IMR-90 (cell line): ENCODE measurements at regions not wholly inside any gene's neighbourhood (a gene's known extent, or its start where the extent isn't known, plus 50 kb on each side); places are given as distances from the start of the nearest gene placed in this dataset.

Experiments
- ATAC-seq: fragments of 200-7000 bp; cut with Tn5 transposase; 2 replicates; pipeline ENCODE4 v1.9.1; 2020; ENCODE audit warnings: low read depth, mild to moderate bottlenecking, moderate library complexity
- BruUV-seq: library from RNA; stranded (reverse); fragments of 400-500 nt; replicated peaks from 2 replicates; lab custom pipeline; 2021; lab: Mats Ljungman, UMichigan
- CTCF ChIA-PET: fragments of 300-600 bp; formaldehyde crosslinking; extraction: SDS; loops from one replicate; lab custom pipeline; 2021; ENCODE audit warnings: antibody characterized with exemption; lab: Yijun Ruan, JAX
- POLR2A ChIA-PET: fragments of 300-600 bp; sonication (Branson Sonifier 250); formaldehyde crosslinking; loops from one replicate; lab custom pipeline; 2022; ENCODE audit warnings: antibody characterized with exemption; ENCODE audit not compliant: unreplicated experiment; lab: Charles Lee
- DNase-seq: peaks from one replicate; pipeline ENCODE4 v3.0.0; 2013
- H2AFZ ChIP-seq: replicated peaks from 2 replicates; pipeline ENCODE3; 2013; ENCODE audit warnings: low read length, mild to moderate bottlenecking; ENCODE audit not compliant: poor library complexity
- H2AK5ac ChIP-seq: 2 replicates; pipeline ENCODE4 v1.6.1; 2013; ENCODE audit warnings: low read depth, low read length, inconsistent platforms
- H2AK9ac ChIP-seq: replicated peaks from 2 replicates; pipeline ENCODE3; 2013; ENCODE audit warnings: mild to moderate bottlenecking, low read depth, low read length, moderate library complexity; ENCODE audit not compliant: poor library complexity
- H2BK120ac ChIP-seq: 2 replicates; pipeline ENCODE4 v1.6.1; 2013; ENCODE audit warnings: low read depth, low read length, inconsistent platforms
- H2BK15ac ChIP-seq: 3 replicates; pipeline ENCODE4 v1.6.1; 2013; ENCODE audit warnings: low read depth, low read length, inconsistent platforms
- H2BK20ac ChIP-seq: 2 replicates; pipeline ENCODE4 v1.6.1; 2013; ENCODE audit warnings: low read depth, mild to moderate bottlenecking, inconsistent platforms, low read length, moderate library complexity
- H2BK5ac ChIP-seq: 2 replicates; pipeline ENCODE4 v1.6.1; 2013; ENCODE audit warnings: mild to moderate bottlenecking, low read depth, low read length, inconsistent platforms; ENCODE audit not compliant: poor library complexity, severe bottlenecking
- H3K14ac ChIP-seq: replicated peaks from 2 replicates; pipeline ENCODE4 v1.6.1; 2013; ENCODE audit warnings: low read depth, low read length, inconsistent platforms
- H3K18ac ChIP-seq: 2 replicates; pipeline ENCODE4 v1.6.1; 2013; ENCODE audit warnings: low read depth, low read length, control low read depth
- H3K23ac ChIP-seq: 2 replicates; pipeline ENCODE4 v1.6.1; 2013; ENCODE audit warnings: low read depth, low read length, inconsistent platforms
- H3K27ac ChIP-seq: 2 replicates; pipeline ENCODE4 v1.5.1; 2013; ENCODE audit warnings: mild to moderate bottlenecking, control low read depth, low read length; ENCODE audit not compliant: insufficient read depth
- H3K27me3 ChIP-seq: 2 replicates; pipeline ENCODE4 v1.6.1; 2013; ENCODE audit warnings: low read length; ENCODE audit not compliant: control insufficient read depth, insufficient read depth
- H3K36me3 ChIP-seq: 2 replicates; pipeline ENCODE4 v1.6.1; 2013; ENCODE audit warnings: low read length, mixed read lengths; ENCODE audit not compliant: control insufficient read depth, insufficient read depth
- H3K4ac ChIP-seq: 2 replicates; pipeline ENCODE4 v1.6.1; 2013; ENCODE audit warnings: low read depth, low read length, inconsistent platforms
- H3K4me1 ChIP-seq: 2 replicates; pipeline ENCODE4 v1.6.1; 2013; ENCODE audit warnings: low read length, mixed read lengths; ENCODE audit not compliant: control insufficient read depth, insufficient read depth
- H3K4me2 ChIP-seq: 2 replicates; pipeline ENCODE4 v1.6.1; 2013; ENCODE audit warnings: low read depth, mild to moderate bottlenecking, control low read depth, low read length, moderate library complexity
- H3K4me3 ChIP-seq: 2 replicates; pipeline ENCODE4 v1.5.1; 2013; ENCODE audit warnings: low read depth, mild to moderate bottlenecking, control low read depth, low read length, moderate library complexity; ENCODE audit not compliant: insufficient read depth
- H3K56ac ChIP-seq: 2 replicates; pipeline ENCODE4 v1.6.1; 2013; ENCODE audit warnings: low read length, inconsistent platforms; ENCODE audit not compliant: insufficient read depth; ENCODE audit errors: extremely low read depth
- H3K79me1 ChIP-seq, 2 experiments: 2 replicates each; pipeline ENCODE4 v1.6.1; 2013; ENCODE audit warnings: low read length in 2 of 2, inconsistent platforms in 1 of 2, low read depth in 1 of 2
- H3K9ac ChIP-seq: 2 replicates; pipeline ENCODE4 v1.6.1; 2013; ENCODE audit warnings: low read depth, low read length, control low read depth
- H3K9me1 ChIP-seq: 2 replicates; pipeline ENCODE4 v1.6.1; 2013; ENCODE audit warnings: low read length, inconsistent platforms; ENCODE audit not compliant: insufficient read depth
- H3K9me3 ChIP-seq: 2 replicates; pipeline ENCODE4 v1.6.1; 2013; ENCODE audit warnings: low read length; ENCODE audit not compliant: control insufficient read depth, insufficient read depth
- H4K20me1 ChIP-seq: 2 replicates; pipeline ENCODE4 v1.6.1; 2013; ENCODE audit warnings: low read length, inconsistent platforms; ENCODE audit not compliant: insufficient read depth
- H4K5ac ChIP-seq: 2 replicates; pipeline ENCODE4 v1.6.1; 2013; ENCODE audit warnings: mild to moderate bottlenecking, low read depth, low read length, control low read depth
- H4K8ac ChIP-seq, 2 experiments: 2 replicates each; pipeline ENCODE4 v1.6.1; 2013; ENCODE audit warnings: low read depth in 2 of 2, low read length in 2 of 2, control low read depth in 1 of 2, inconsistent platforms in 1 of 2
- H4K91ac ChIP-seq: 2 replicates; pipeline ENCODE4 v1.6.1; 2013; ENCODE audit warnings: low read depth, low read length, inconsistent platforms; ENCODE audit not compliant: insufficient read depth
- CHD1 ChIP-seq: IDR thresholded peaks from 2 replicates; pipeline ENCODE4 v1.6.1; 2012; ENCODE audit warnings: low read depth, low read length, improper control_type of control experiment
- MAFK ChIP-seq: IDR thresholded peaks from 2 replicates; pipeline ENCODE4 v1.6.1; 2012; ENCODE audit warnings: low read depth, low read length, improper control_type of control experiment
- MAZ ChIP-seq: IDR thresholded peaks from 2 replicates; pipeline ENCODE4 v1.6.1; 2012; ENCODE audit warnings: low read depth, mild to moderate bottlenecking, low read length, improper control_type of control experiment, moderate library complexity, borderline replicate concordance
- MXI1 ChIP-seq: IDR thresholded peaks from 2 replicates; pipeline ENCODE4 v1.6.1; 2012; ENCODE audit warnings: low read depth, mild to moderate bottlenecking, low read length, moderate library complexity, borderline replicate concordance
- RAD21 ChIP-seq: IDR thresholded peaks from 2 replicates; pipeline ENCODE4 v1.6.1; 2012; ENCODE audit warnings: low read length, improper control_type of control experiment
- RCOR1 ChIP-seq: IDR thresholded peaks from 2 replicates; pipeline ENCODE4 v1.6.1; 2012; ENCODE audit warnings: mild to moderate bottlenecking, low read length, improper control_type of control experiment; ENCODE audit not compliant: insufficient replicate concordance
- RFX5 ChIP-seq: IDR thresholded peaks from 2 replicates; pipeline ENCODE4 v1.8.0; 2012; ENCODE audit warnings: low read depth, mild to moderate bottlenecking, low read length, moderate library complexity
- SMC3 ChIP-seq: fragments of 150-350 bp; IDR thresholded peaks from 2 replicates; pipeline ENCODE4 v1.6.1; 2016; ENCODE audit warnings: low read depth, mild to moderate bottlenecking, antibody characterized with exemption, low read length, moderate library complexity
- WGBS, 2 experiments: methylation state at CpG; one replicate each; pipeline versions ENCODE4 v1.1.5 to v1.1.7; 2013; ENCODE audit warnings: missing lambda C conversion rate in 2 of 2; ENCODE audit not compliant: insufficient read length in 1 of 2; ENCODE audit errors: extremely low coverage in 2 of 2; 5-methylcytosine and 5-hydroxymethylcytosine counted together
- dilution Hi-C: fragments of 300-500 bp; cut with HindIII; formaldehyde crosslinking; loops from one replicate; pipeline ENCODE4 v1.14.3; 2018; ENCODE audit warnings: low sequenced_read_pairs; ENCODE audit not compliant: unreplicated experiment
- in situ Hi-C: fragments of 300-500 bp; cut with MboI; formaldehyde crosslinking; loops from 3 replicates; pipeline ENCODE4 v1.14.3; 2019; ENCODE audit warnings: low sequenced_read_pairs, inconsistent platforms, mixed read lengths
- intact Hi-C: fragments of 100-400 bp; cut with micrococcal nuclease; formaldehyde crosslinking; loops from 2 replicates; pipeline ENCODE4 v1.10.0; 2022
- TF ChIP-seq, protein P1 (sequence below): fragments of 150-350 bp; IDR thresholded peaks from 2 replicates; pipeline ENCODE4 v1.6.1; 2017; ENCODE audit warnings: mild to moderate bottlenecking, antibody characterized with exemption, low read length, low read depth

DNA sequence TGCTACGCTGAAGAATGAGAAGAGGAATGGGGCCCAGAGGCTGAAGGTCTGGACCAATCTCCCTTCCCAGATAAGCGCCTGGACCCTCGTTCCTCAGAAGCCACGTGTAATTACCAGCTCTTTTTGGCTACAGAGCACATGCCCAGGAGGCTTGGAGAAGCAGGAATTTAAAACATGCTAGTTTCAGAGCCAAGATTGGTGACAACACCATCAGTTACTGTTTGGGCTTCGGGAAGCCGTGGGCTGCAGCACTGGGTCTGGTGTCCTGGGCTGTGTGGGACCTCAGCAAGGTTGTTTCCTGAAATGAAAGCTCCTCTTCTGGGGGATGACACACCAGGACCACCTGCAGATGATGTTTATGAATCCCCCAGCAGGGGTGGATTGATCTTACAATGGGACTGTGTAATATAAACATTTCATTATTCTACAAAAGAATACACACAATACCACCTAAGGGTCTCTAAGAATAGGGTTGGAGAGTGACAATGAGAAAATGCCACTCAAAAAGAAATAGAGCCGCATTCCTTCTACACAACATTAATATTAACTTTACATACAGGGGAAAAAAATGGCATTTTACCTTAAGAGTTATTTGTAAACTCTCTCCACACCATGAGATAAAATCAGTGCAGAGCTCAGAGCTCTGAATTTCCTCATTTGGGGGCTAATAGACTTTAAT, 207.8 kb upstream of the FOXQ1 start:
- BruUV-seq, result no TSS peak

More for the DNA sequence above, 207.8 kb upstream of the FOXQ1 start:
- Histone ChIP-seq H3K9me3 (no peaks in the 10 kb centered on the region), H3K18ac (no peak overlapping the region), H3K4ac (peak overlapping the region; percentile 0; the same call in 1 of the 2 replicates), H4K8ac (no peak overlapping the region), H2AFZ (no peak overlapping the region), H3K79me1 (no peaks in the 10 kb centered on the region), H2BK20ac (no peak overlapping the region), H2AK9ac (no peak overlapping the region), H3K36me3 (no peaks in the 10 kb centered on the region), H3K23ac (no peak overlapping the region), H4K20me1 (no peaks in the 10 kb centered on the region), H4K91ac (no peak overlapping the region), H3K27ac (no peak overlapping the region), H2BK15ac (no peak overlapping the region), H3K4me3 (no peak overlapping the region), H3K4me2 (no peak overlapping the region), H3K14ac (no peak overlapping the region), H3K27me3 (no peaks in the 10 kb centered on the region; the same call in 1 of the 2 replicates), H3K56ac (no peak overlapping the region), H2BK5ac (no peak overlapping the region), H2AK5ac (no peak overlapping the region), H4K5ac (no peak overlapping the region), H3K9me1 (no peaks in the 10 kb centered on the region), H3K9ac (no peak overlapping the region), H2BK120ac (0 out of 2 replicates have a peak overlapping the region, but pooled peaks have one; percentile 5), H3K4me1 (peaks cover 8% of the 10 kb centered on the region; the same call in 1 of the 2 replicates)
- no peak for TF ChIP-seq MAZ
- no peak for TF ChIP-seq CHD1
- no peak for TF ChIP-seq MAFK
- TF ChIP-seq, protein P1, sequence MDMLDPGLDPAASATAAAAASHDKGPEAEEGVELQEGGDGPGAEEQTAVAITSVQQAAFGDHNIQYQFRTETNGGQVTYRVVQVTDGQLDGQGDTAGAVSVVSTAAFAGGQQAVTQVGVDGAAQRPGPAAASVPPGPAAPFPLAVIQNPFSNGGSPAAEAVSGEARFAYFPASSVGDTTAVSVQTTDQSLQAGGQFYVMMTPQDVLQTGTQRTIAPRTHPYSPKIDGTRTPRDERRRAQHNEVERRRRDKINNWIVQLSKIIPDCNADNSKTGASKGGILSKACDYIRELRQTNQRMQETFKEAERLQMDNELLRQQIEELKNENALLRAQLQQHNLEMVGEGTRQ, result no peak
- TF ChIP-seq RAD21, result no peak
- no peak for TF ChIP-seq SMC3
- TF ChIP-seq RCOR1, result no peak
- no peak for TF ChIP-seq MXI1
- TF ChIP-seq RFX5, result no peak
- ChIA-PET POLR2A (no interaction called here), CTCF (no interaction called here)
- DNase-seq (no peak), ATAC-seq (peak; percentile 51)
- no CpG with 5 or more reads among the region's 7 CpGs for WGBS, 2 experiments
- intact Hi-C loops (no loop called here), in situ Hi-C loops (no loop called here), dilution Hi-C loops (no loop called here)
